T-cell (primary cell): ENCODE measurements at regions not wholly inside any gene's neighbourhood (a gene's known extent, or its start where the extent isn't known, plus 50 kb on each side); places are given as distances from the start of the nearest gene placed in this dataset.

Experiments
- ATAC-seq, 4 experiments: fragments of 200-7000 bp in 3 of 4; fragments of 150-1000 bp in 1 of 4; cut with Tn5 transposase; replicated peaks in 1 of 4; 1 replicate in 3 of 4; 2 replicates in 1 of 4; pipeline ENCODE4 v1.10.0; 2021; ENCODE audit warnings: moderate library complexity in 3 of 4, mild to moderate bottlenecking in 2 of 4, moderate number of reproducible peaks in 1 of 4
- CTCF ChIA-PET, 2 donors: fragments of 300-600 bp; sonication (Branson Sonifier 250); formaldehyde crosslinking; loops; one replicate each; lab custom pipeline; 2022; ENCODE audit warnings: antibody characterized with exemption in 2 of 2; lab: Charles Lee
- POLR2A ChIA-PET, 2 donors: fragments of 300-600 bp; sonication (Branson Sonifier 250); formaldehyde crosslinking; loops; one replicate each; lab custom pipeline; 2022; ENCODE audit warnings: antibody characterized with exemption in 2 of 2; lab: Charles Lee
- DNase-seq, 35 experiments: peaks; one replicate each; pipeline versions ENCODE4 v3.0.0 to v3.0.0-alpha.2; 2013 to 2023
- H3K27ac ChIP-seq: one replicate; pipeline ENCODE4 v1.5.1; 2013; ENCODE audit warnings: low read length
- H3K27me3 ChIP-seq, 2 experiments: replicated peaks in 1 of 2; 1 replicate in 1 of 2; 2 replicates in 1 of 2; pipeline versions ENCODE4 v1.6.1 to v1.7.0; 2013; ENCODE audit warnings: low read length in 1 of 2, mixed read lengths in 1 of 2; ENCODE audit not compliant: control insufficient read depth in 2 of 2, insufficient read depth in 2 of 2; ENCODE audit errors: extremely low read depth in 1 of 2
- H3K36me3 ChIP-seq, 2 donors: 1 replicate in 1 of 2; 2 replicates in 1 of 2; pipeline versions ENCODE4 v1.6.1 to v1.7.0; 2013; ENCODE audit warnings: low read length in 1 of 2; ENCODE audit not compliant: control insufficient read depth in 2 of 2, insufficient read depth in 1 of 2; ENCODE audit errors: extremely low read depth in 1 of 2
- H3K4me1 ChIP-seq, 2 experiments: 1 replicate in 1 of 2; 2 replicates in 1 of 2; pipeline versions ENCODE4 v1.6.1 to v1.7.0; 2013; ENCODE audit warnings: low read length in 2 of 2, mixed read lengths in 1 of 2; ENCODE audit not compliant: insufficient read depth in 2 of 2, control insufficient read depth in 1 of 2; ENCODE audit errors: extremely low read depth in 1 of 2
- H3K4me3 ChIP-seq, 2 donors: 1 replicate in 1 of 2; 2 replicates in 1 of 2; pipeline versions ENCODE4 v1.5.1 to v1.7.0; 2013; ENCODE audit warnings: mild to moderate bottlenecking in 2 of 2, low read length in 1 of 2, moderate library complexity in 1 of 2; ENCODE audit not compliant: control insufficient read depth in 1 of 2; ENCODE audit errors: extremely low read depth in 1 of 2
- H3K9me3 ChIP-seq: 2 replicates; pipeline ENCODE4 v1.7.0; 2013
- H3K27ac Mint-ChIP-seq, 2 donors: one replicate each; pipeline ENCODE4 v1.8.0; 2020 to 2021; ENCODE audit warnings: mild to moderate bottlenecking in 2 of 2, mixed read lengths in 2 of 2
- H3K27me3 Mint-ChIP-seq, 2 donors: one replicate each; pipeline ENCODE4 v1.8.0; 2021 to 2022; ENCODE audit warnings: mixed read lengths in 2 of 2
- H3K36me3 Mint-ChIP-seq: one replicate; pipeline ENCODE4 v1.8.0; 2021; ENCODE audit warnings: mixed read lengths
- H3K4me1 Mint-ChIP-seq, 3 donors: one replicate each; pipeline ENCODE4 v1.8.0; 2020 to 2022; ENCODE audit warnings: mixed read lengths in 3 of 3, mild to moderate bottlenecking in 1 of 3
- H3K4me3 Mint-ChIP-seq, 3 donors: one replicate each; pipeline ENCODE4 v1.8.0; 2020 to 2022; ENCODE audit warnings: mild to moderate bottlenecking in 3 of 3, mixed read lengths in 3 of 3, moderate library complexity in 3 of 3
- H3K9me3 Mint-ChIP-seq, 3 donors: one replicate each; pipeline ENCODE4 v1.8.0; 2020 to 2022; ENCODE audit warnings: mixed read lengths in 3 of 3
- WGBS: methylation state at CpG from one replicate; pipeline ENCODE4 v1.1.5; 2013; ENCODE audit warnings: missing lambda C conversion rate; ENCODE audit not compliant: insufficient coverage; 5-methylcytosine and 5-hydroxymethylcytosine counted together

- Mint-ChIP-seq H3K4me1 (no peaks in the 10 kb centered on the region), H3K27me3 (peaks cover 0 to 3% of the 10 kb centered on the region in 2 donors), H3K27ac (no peak overlapping the region), H3K9me3 (peaks cover 3 to 8% (median 7%) of the 10 kb centered on the region in 3 donors), H3K36me3 (no peaks in the 10 kb centered on the region), H3K4me3 (no peak overlapping the region)
- Histone ChIP-seq H3K4me1 (no peaks in the 10 kb centered on the region), H3K27me3 (no peaks in the 10 kb centered on the region), H3K4me3 (no peak overlapping the region), H3K27ac (no peak overlapping the region), H3K36me3 (no peaks in the 10 kb centered on the region), H3K9me3 (no peaks in the 10 kb centered on the region)
- DNase-seq (no peak), ATAC-seq (no peak)
- CTCF ChIA-PET: no interaction called here
- POLR2A ChIA-PET: no interaction called here
- WGBS: no CpG with 5 or more reads among the region's 2 CpGs
Measured at GRCh38 chr12:67411562-67411961, 142.4 kb downstream of the CAND1 start.

GRCh38 chr12:67413577-67413976 is 144.4 kb downstream of the CAND1 start:
- ATAC-seq: no peak
- 94% methylated on average over 2 of the region's 4 CpGs for WGBS
- no peak overlapping the region for H3K4me3 ChIP-seq
- H3K27ac Mint-ChIP-seq: no peak overlapping the region
- ChIA-PET POLR2A (interaction anchor here in 1 of 2 donors (0.6 kb wide), 1 partner anchor 66 kb away, joined by 9 read pairs; no protein-coding TSS in a partner anchor), CTCF (no interaction called here)
- no peaks in the 10 kb centered on the region for H3K4me1 Mint-ChIP-seq
- no peaks in the 10 kb centered on the region for H3K36me3 Mint-ChIP-seq
- H3K27me3 ChIP-seq: no peaks in the 10 kb centered on the region
- H3K27ac ChIP-seq: no peak overlapping the region
- H3K27me3 Mint-ChIP-seq: no peaks in the 10 kb centered on the region
- no peak overlapping the region for H3K4me3 Mint-ChIP-seq
- H3K9me3 ChIP-seq: no peaks in the 10 kb centered on the region
- H3K36me3 ChIP-seq: no peaks in the 10 kb centered on the region
- H3K9me3 Mint-ChIP-seq: peaks cover 3 to 7% (median 4%) of the 10 kb centered on the region in 3 donors
- no peak for DNase-seq
- H3K4me1 ChIP-seq: no peaks in the 10 kb centered on the region

DNA sequence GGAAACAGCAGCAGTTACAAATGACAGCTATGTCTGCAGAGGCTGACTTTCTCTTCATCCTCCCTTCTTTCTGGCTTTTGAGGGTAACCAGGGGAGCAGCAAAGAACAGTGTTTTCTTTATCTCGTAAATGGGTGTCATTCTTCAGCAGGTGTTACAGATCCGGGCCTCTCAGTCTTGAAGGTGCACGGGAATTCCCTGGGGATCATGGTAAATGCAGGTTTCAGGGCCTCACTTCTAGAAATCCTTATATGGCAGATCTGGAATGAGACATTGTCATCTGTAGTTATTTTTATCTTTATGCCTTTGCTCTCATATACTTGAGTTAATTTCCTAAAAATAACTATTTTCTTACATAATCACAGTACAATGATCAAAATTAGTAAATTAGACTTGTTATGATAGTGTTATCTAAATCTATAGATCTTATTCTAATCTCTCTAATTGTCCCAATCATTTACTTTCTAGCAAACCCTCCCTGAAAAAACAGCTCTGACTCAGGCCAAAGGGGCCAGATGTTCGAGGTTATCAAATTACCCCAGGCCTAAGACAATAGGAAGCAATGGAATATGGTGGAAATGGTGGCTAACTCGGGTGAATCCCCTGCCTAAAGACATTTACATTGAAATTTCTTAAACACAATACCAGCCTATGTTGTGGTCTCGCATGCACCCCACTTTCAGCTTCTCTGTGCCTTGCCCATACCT is 145.0 kb downstream of the CAND1 start:
- 67% methylated on average over 3 of the region's 6 CpGs for WGBS
- Mint-ChIP-seq H3K4me3 (no peak overlapping the region), H3K27me3 (no peaks in the 10 kb centered on the region), H3K9me3 (peaks cover 3 to 4% (median 4%) of the 10 kb centered on the region in 3 donors), H3K4me1 (no peaks in the 10 kb centered on the region), H3K27ac (no peak overlapping the region), H3K36me3 (no peaks in the 10 kb centered on the region)
- no peak overlapping the region for H3K27ac ChIP-seq
- ChIA-PET CTCF (no interaction called here), POLR2A (interaction anchor here in 1 of 2 donors (0.6 kb wide), 1 partner anchor 65 kb away, joined by 9 read pairs; no protein-coding TSS in a partner anchor)
- H3K4me1 ChIP-seq: no peaks in the 10 kb centered on the region
- H3K9me3 ChIP-seq: no peaks in the 10 kb centered on the region
- no peaks in the 10 kb centered on the region for H3K36me3 ChIP-seq
- no peak overlapping the region for H3K4me3 ChIP-seq
- ATAC-seq (no peak), DNase-seq (no peak)
- H3K27me3 ChIP-seq: no peaks in the 10 kb centered on the region

GRCh38 chr12:67415473-67415872 is 146.3 kb downstream of the CAND1 start:
- Histone ChIP-seq H3K36me3 (no peaks in the 10 kb centered on the region), H3K4me3 (no peak overlapping the region), H3K27me3 (no peaks in the 10 kb centered on the region), H3K4me1 (no peaks in the 10 kb centered on the region), H3K27ac (no peak overlapping the region), H3K9me3 (no peaks in the 10 kb centered on the region)
- Mint-ChIP-seq H3K9me3 (peaks cover 3 to 4% (median 4%) of the 10 kb centered on the region in 3 donors), H3K4me3 (no peak overlapping the region), H3K4me1 (no peaks in the 10 kb centered on the region), H3K27me3 (no peaks in the 10 kb centered on the region), H3K27ac (no peak overlapping the region), H3K36me3 (no peaks in the 10 kb centered on the region)
- ATAC-seq (no peak), DNase-seq (no peak)
- 78% methylated on average over 1 of the region's 4 CpGs for WGBS
- ChIA-PET CTCF (no interaction called here), POLR2A (no interaction called here)

DNA sequence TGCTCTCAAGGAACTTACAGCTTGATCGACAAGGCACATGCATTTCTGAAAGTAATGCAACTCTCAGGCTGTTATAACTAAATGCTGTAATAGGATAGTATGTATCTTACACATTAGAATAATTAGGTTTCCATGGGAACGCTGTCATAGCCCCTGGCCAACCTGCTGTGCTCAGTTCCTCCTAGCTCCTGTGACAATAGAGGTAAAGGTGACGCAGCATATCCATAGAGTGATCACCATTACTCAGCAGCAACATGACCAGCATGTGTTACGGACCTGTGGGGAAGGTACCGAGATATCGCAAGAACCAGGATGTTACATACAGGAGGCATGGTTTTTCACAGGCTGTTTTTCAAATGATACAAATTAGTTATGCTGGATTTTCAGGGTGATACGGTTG is 150.7 kb downstream of the CAND1 start:
- POLR2A ChIA-PET: no interaction called here
- 93% methylated on average over 5 of the region's 7 CpGs for WGBS
- Mint-ChIP-seq H3K4me3 (no peak overlapping the region), H3K36me3 (no peaks in the 10 kb centered on the region), H3K27ac (no peak overlapping the region), H3K9me3 (no peaks in the 10 kb centered on the region), H3K4me1 (no peaks in the 10 kb centered on the region), H3K27me3 (peaks cover 0 to 2% of the 10 kb centered on the region in 2 donors)
- Histone ChIP-seq H3K9me3 (no peaks in the 10 kb centered on the region), H3K4me3 (no peak overlapping the region), H3K27ac (no peak overlapping the region), H3K27me3 (no peaks in the 10 kb centered on the region), H3K36me3 (no peaks in the 10 kb centered on the region), H3K4me1 (no peaks in the 10 kb centered on the region)
- CTCF ChIA-PET: interaction anchor here in 1 of 2 donors (1.4 kb wide), 1 partner anchor 64 kb away, joined by 5 read pairs; no protein-coding TSS in a partner anchor
- ATAC-seq (no peak), DNase-seq (no peak)

DNA sequence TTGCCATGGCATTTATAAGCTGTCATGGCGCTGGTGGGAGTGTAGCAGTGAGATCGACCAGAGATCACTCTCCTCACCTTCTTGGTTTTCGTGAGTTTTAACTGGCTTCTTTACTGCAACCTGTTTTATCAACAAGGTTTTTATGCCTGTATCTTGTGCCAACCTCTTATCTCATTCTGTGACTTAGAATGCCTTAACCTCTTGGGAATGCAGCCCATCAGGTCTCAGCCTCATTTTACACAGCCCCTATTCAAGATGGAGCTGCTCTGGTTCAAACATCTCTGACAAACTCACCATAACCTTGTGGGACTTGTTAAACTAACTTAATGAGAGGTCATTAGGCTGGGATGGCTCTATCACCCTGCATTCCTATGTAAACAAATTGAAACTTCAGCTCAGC is 151.3 kb downstream of the CAND1 start:
- H3K4me3 Mint-ChIP-seq: no peak overlapping the region
- H3K27me3 Mint-ChIP-seq: peaks cover 0 to 2% of the 10 kb centered on the region in 2 donors
- CTCF ChIA-PET: no interaction called here
- H3K27ac Mint-ChIP-seq: no peak overlapping the region
- H3K4me3 ChIP-seq: no peak overlapping the region
- no peak overlapping the region for H3K27ac ChIP-seq
- no peaks in the 10 kb centered on the region for H3K36me3 ChIP-seq
- no peaks in the 10 kb centered on the region for H3K4me1 ChIP-seq
- no peaks in the 10 kb centered on the region for H3K9me3 ChIP-seq
- H3K27me3 ChIP-seq: no peaks in the 10 kb centered on the region
- POLR2A ChIA-PET: no interaction called here
- H3K9me3 Mint-ChIP-seq: no peaks in the 10 kb centered on the region
- ATAC-seq (no peak), DNase-seq (no peak)
- H3K36me3 Mint-ChIP-seq: no peaks in the 10 kb centered on the region
- WGBS: 82% methylated on average over 2 of the region's 3 CpGs
- no peaks in the 10 kb centered on the region for H3K4me1 Mint-ChIP-seq
